ENCODE measurements at regions not wholly inside any gene's neighbourhood (a gene's known extent, or its start where the extent isn't known, plus 50 kb on each side); places are given as distances from the start of the nearest gene placed in this dataset.

DNA sequence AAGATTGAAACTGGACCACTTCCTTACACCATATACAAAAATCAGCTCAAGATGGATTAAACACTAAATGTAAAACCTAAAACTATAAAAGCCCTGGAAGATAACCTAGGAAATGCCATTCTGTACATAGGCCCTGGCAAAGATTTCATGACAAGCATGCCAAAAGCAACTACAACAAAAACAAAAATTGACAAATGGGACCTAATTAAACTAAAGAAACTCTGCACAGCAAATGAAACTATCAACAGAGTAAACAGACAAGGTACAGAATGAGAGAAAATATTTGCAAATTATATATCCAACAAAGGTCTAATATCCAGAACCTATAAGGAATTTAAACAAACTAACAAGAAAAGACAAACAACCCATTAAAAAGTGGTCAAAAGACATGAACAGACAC lies 173.1 kb upstream of the CCDC54 start:
- H3K36me3 ChIP-seq (replicated peaks): no peaks in the 10 kb centered on the region
- no peak overlapping the region for H3K4me3 ChIP-seq (ENCODE audit: low read depth, low read length)
- no peak overlapping the region for H3K27ac ChIP-seq
- H3K27me3 ChIP-seq (replicated peaks): no peaks in the 10 kb centered on the region
- in situ Hi-C loops (cut with HindIII; ENCODE audit: low pct_ligation_motif_present, low sequenced_read_pairs): no loop called here
- no peak for DNase-seq
- TF ChIP-seq, protein P1, sequence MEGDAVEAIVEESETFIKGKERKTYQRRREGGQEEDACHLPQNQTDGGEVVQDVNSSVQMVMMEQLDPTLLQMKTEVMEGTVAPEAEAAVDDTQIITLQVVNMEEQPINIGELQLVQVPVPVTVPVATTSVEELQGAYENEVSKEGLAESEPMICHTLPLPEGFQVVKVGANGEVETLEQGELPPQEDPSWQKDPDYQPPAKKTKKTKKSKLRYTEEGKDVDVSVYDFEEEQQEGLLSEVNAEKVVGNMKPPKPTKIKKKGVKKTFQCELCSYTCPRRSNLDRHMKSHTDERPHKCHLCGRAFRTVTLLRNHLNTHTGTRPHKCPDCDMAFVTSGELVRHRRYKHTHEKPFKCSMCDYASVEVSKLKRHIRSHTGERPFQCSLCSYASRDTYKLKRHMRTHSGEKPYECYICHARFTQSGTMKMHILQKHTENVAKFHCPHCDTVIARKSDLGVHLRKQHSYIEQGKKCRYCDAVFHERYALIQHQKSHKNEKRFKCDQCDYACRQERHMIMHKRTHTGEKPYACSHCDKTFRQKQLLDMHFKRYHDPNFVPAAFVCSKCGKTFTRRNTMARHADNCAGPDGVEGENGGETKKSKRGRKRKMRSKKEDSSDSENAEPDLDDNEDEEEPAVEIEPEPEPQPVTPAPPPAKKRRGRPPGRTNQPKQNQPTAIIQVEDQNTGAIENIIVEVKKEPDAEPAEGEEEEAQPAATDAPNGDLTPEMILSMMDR (IDR thresholded peaks at IDR 0.05; ENCODE audit: low read depth, low read length, missing control alignments): no peak

DNA sequence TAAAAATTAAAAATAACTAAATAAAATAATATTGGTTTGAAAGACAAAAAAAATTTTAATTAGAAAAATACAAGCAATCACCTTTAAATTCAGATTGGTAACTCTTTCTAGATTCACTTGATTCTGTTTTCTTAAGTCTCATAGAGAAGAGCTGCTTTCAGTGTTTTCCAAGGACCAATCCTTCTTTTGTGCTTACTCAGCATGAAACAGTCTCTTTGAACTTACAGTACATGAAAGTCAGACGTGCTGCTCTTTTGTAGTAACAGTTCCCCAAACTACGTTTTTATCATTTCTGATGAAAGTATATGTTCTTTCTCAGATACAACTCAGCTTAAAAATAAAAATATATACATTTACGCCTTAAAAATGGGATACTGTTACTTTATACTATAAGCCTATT lies 171.9 kb upstream of the CCDC54 start:
- Histone ChIP-seq H3K36me3 (replicated peaks) (no peaks in the 10 kb centered on the region), H3K4me3 (ENCODE audit: low read depth, low read length) (no peak overlapping the region), H3K27me3 (replicated peaks) (no peaks in the 10 kb centered on the region), H3K27ac (no peak overlapping the region)
- no peak for DNase-seq
- TF ChIP-seq, protein P1 (IDR thresholded peaks at IDR 0.05; ENCODE audit: low read depth, low read length, missing control alignments): no peak
- in situ Hi-C loops (cut with HindIII; ENCODE audit: low pct_ligation_motif_present, low sequenced_read_pairs): no loop called here

DNA sequence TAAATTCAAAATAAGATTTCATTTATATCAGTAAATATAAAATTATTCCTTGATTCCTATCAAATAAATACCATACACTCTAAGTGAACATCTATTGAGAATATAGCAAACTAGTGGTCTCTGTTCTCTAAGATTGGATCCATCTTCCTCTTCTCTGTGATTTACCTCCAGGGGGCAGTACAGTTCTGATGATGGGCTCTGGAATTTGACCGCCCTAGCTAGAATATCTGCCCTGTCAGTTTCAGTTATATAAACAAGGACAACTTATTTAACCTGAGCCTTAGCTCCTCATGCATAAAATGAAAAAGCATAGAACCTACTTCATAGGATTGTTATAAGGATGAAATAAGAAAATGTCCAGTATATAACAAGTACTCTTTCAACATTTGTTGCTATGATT lies 171.1 kb upstream of the CCDC54 start:
- no peaks in the 10 kb centered on the region for H3K36me3 ChIP-seq (replicated peaks)
- H3K4me3 ChIP-seq (ENCODE audit: low read depth, low read length): no peak overlapping the region
- TF ChIP-seq, protein P1 (IDR thresholded peaks at IDR 0.05; ENCODE audit: low read depth, low read length, missing control alignments): peak; percentile 77
- in situ Hi-C loops (cut with HindIII; ENCODE audit: low pct_ligation_motif_present, low sequenced_read_pairs): no loop called here
- H3K27me3 ChIP-seq (replicated peaks): no peaks in the 10 kb centered on the region
- H3K27ac ChIP-seq: no peak overlapping the region
- DNase-seq: peak; percentile 77

DNA sequence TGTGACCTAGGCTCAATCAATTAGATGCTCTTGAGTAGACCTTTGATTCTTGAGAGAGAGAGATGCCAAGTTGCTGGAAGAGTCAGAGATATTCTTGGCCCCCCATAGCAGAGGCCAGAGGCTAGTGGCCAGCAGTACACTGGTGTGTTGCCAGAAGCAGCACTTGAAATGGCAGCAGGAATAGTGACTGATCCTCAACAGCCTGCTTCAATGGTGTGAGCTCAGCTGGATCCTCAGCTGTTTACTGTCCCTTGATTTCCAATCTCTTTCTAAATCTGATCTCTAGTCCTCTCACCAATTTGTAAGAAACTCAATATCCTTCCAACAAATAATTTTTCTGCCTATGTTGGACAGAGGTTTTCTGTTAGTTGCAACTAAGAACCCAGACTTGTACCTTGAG lies 170.3 kb upstream of the CCDC54 start:
- peak overlapping the region; percentile 92 for H3K27ac ChIP-seq
- H3K4me3 ChIP-seq (ENCODE audit: low read depth, low read length): no peak overlapping the region
- DNase-seq: no peak
- TF ChIP-seq, protein P1 (IDR thresholded peaks at IDR 0.05; ENCODE audit: low read depth, low read length, missing control alignments): no peak
- no peaks in the 10 kb centered on the region for H3K36me3 ChIP-seq (replicated peaks)
- in situ Hi-C loops (cut with HindIII; ENCODE audit: low pct_ligation_motif_present, low sequenced_read_pairs): no loop called here
- H3K27me3 ChIP-seq (replicated peaks): no peaks in the 10 kb centered on the region

DNA sequence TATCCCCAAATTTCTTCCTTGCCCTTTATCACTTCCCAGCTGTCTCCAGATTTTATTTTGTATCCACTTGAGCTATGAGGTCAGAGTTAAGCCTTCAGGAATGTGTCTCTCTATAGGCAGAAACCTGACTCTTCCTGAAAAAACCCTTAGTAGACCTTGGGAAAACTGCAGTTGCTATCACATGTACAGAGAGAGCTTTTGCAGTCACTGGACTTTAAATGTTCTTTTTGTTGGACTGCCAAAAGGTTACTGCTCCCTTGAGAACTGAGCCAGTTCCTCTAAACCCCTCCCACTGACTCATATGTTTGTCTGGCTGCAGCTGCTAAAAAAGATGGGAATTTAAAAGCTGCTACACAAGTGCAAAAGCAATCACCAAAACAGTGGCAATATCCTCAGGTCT lies 169.1 kb upstream of the CCDC54 start:
- in situ Hi-C loops (cut with HindIII; ENCODE audit: low pct_ligation_motif_present, low sequenced_read_pairs): no loop called here
- no peak overlapping the region for H3K4me3 ChIP-seq (ENCODE audit: low read depth, low read length)

DNA sequence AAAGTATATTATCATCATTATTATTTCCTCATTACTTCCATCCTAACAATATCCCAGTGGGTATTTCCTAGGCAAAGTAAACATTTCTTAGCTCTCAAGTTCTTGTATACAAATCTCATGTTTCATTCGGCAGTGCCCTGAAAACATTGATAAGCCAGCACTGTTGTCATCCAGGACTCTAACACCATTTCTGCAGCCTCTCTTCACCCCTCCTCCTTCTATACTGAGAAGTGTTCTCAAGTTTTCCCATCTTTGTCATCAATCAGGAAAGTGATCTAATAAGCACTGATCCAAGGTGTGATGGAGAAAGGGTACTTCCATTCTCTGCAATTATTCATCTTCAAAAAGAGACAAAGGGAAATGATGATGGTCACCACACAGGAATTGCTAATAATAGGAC lies 168.4 kb upstream of the CCDC54 start:
- TF ChIP-seq, protein P1 (IDR thresholded peaks at IDR 0.05; ENCODE audit: low read depth, low read length, missing control alignments): no peak
- in situ Hi-C loops (cut with HindIII; ENCODE audit: low pct_ligation_motif_present, low sequenced_read_pairs): no loop called here

More for the DNA sequence above, 169.1 kb upstream of the CCDC54 start:
- peak; percentile 96 for DNase-seq
- peak overlapping the region; percentile 92 for H3K27ac ChIP-seq
- TF ChIP-seq, protein P1 (IDR thresholded peaks at IDR 0.05; ENCODE audit: low read depth, low read length, missing control alignments): no peak
- no peaks in the 10 kb centered on the region for H3K36me3 ChIP-seq (replicated peaks)
- H3K27me3 ChIP-seq (replicated peaks): no peaks in the 10 kb centered on the region

More for the DNA sequence above, 168.4 kb upstream of the CCDC54 start:
- Histone ChIP-seq H3K36me3 (replicated peaks) (no peaks in the 10 kb centered on the region), H3K4me3 (ENCODE audit: low read depth, low read length) (no peak overlapping the region), H3K27me3 (replicated peaks) (no peaks in the 10 kb centered on the region), H3K27ac (peak overlapping the region; percentile 92)
- no peak for DNase-seq

Data from brain microvascular endothelial cell (primary cell).